WTC11 (cell line): ENCODE measurements at regions not wholly inside any gene's neighbourhood (a gene's known extent, or its start where the extent isn't known, plus 50 kb on each side); places are given as distances from the start of the nearest gene placed in this dataset.

ENCODE experiments used
- AR ChIP-seq: fragments of 250-450 bp; sonication (Bioruptor Pico); IDR thresholded peaks from 2 replicates; pipeline ENCODE4 v1.9.0; 2021; ENCODE audit warnings: mild to moderate bottlenecking
- ERG ChIP-seq: fragments of 250-450 bp; sonication (Bioruptor Pico); IDR thresholded peaks from 2 replicates; pipeline ENCODE4 v1.8.0; 2021; ENCODE audit warnings: mild to moderate bottlenecking
- ETV6 ChIP-seq: sonication (generic); formaldehyde crosslinking; IDR thresholded peaks from 2 replicates; pipeline ENCODE4 v1.8.1; 2022; ENCODE audit warnings: mild to moderate bottlenecking, missing genetic modification reagents
- FOXP4 ChIP-seq: sonication (generic); formaldehyde crosslinking; IDR thresholded peaks from 2 replicates; pipeline ENCODE4 v1.8.0; 2022; ENCODE audit warnings: mild to moderate bottlenecking, missing genetic modification reagents
- JUN ChIP-seq: sonication (generic); formaldehyde crosslinking; IDR thresholded peaks from 2 replicates; pipeline ENCODE4 v1.8.0; 2023; ENCODE audit warnings: mild to moderate bottlenecking, missing genetic modification reagents
- NR1H2 ChIP-seq: sonication (generic); formaldehyde crosslinking; IDR thresholded peaks from 2 replicates; pipeline ENCODE4 v1.9.0; 2021; ENCODE audit warnings: mild to moderate bottlenecking, moderate library complexity, missing genetic modification reagents
- NR2C2 ChIP-seq: sonication (generic); formaldehyde crosslinking; IDR thresholded peaks from 2 replicates; pipeline ENCODE4 v1.8.0; 2022; ENCODE audit warnings: mild to moderate bottlenecking, missing genetic modification reagents
- SP1 ChIP-seq: sonication (generic); formaldehyde crosslinking; conservative IDR thresholded peaks from 2 replicates; pipeline ENCODE4 v1.8.1; 2022; ENCODE audit warnings: missing genetic modification reagents
- USF2 ChIP-seq: sonication (generic); formaldehyde crosslinking; IDR thresholded peaks from 2 replicates; pipeline ENCODE4 v1.8.1; 2023; ENCODE audit warnings: mild to moderate bottlenecking, missing genetic modification reagents, moderate library complexity
- ZNF138 ChIP-seq: sonication (generic); formaldehyde crosslinking; conservative IDR thresholded peaks from 2 replicates; pipeline ENCODE4 v1.8.1; 2022; ENCODE audit warnings: mild to moderate bottlenecking, moderate library complexity, missing genetic modification reagents
- ZNF232 ChIP-seq: sonication (generic); formaldehyde crosslinking; IDR thresholded peaks from 2 replicates; pipeline ENCODE4 v1.8.0; 2022; ENCODE audit warnings: mild to moderate bottlenecking, missing genetic modification reagents
- ZNF263 ChIP-seq: sonication (generic); formaldehyde crosslinking; IDR thresholded peaks from 2 replicates; pipeline ENCODE4 v1.8.1; 2022; ENCODE audit warnings: low read depth, mild to moderate bottlenecking, moderate library complexity, missing genetic modification reagents
- TF ChIP-seq, protein P1 (sequence below): fragments of 200-600 bp; IDR thresholded peaks from 2 replicates; pipeline ENCODE4 v1.8.0; 2022; ENCODE audit warnings: antibody characterized with exemption
- TF ChIP-seq, protein P2 (sequence below): sonication (generic); formaldehyde crosslinking; conservative IDR thresholded peaks from 2 replicates; pipeline ENCODE4 v1.8.1; 2022; ENCODE audit warnings: mild to moderate bottlenecking, missing genetic modification reagents

DNA sequence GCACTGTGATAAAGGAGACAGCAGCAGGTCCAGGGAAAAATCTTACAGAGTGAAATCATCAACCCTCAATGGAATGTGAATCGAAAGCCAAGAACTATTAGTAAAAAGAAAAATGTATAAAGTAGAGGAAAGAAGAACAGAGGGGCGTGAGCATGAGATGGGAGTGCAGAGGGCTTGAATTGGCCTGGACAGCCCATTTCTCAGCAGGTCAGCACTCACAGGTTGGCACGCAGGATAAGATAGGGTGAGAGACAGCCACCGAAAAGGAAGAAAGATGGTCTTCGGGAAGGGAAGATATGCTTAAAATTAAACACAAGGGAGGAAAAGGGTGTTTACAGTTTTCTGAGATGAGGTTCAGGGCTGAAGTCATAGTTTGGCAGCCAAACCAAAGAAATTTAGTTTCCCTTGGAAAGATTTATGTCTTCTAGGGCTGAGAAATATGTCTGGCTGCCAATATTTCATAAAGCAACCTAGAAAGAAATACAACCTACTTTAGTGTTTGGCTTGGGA is 524.7 kb downstream of the SPATA31D1 start:
- TF ChIP-seq ETV6 (CRISPR knock-in tag) (no peak), ERG (no peak), AR (no peak), ZNF232 (CRISPR knock-in tag) (no peak), FOXP4 (CRISPR knock-in tag) (no peak), SP1 (CRISPR knock-in tag) (no peak), NR2C2 (CRISPR knock-in tag) (no peak), JUN (no peak), ZNF263 (CRISPR knock-in tag) (no peak), ZNF138 (CRISPR knock-in tag) (no peak), USF2 (CRISPR knock-in tag) (no peak), NR1H2 (CRISPR knock-in tag) (no peak)
- TF ChIP-seq, protein P1, sequence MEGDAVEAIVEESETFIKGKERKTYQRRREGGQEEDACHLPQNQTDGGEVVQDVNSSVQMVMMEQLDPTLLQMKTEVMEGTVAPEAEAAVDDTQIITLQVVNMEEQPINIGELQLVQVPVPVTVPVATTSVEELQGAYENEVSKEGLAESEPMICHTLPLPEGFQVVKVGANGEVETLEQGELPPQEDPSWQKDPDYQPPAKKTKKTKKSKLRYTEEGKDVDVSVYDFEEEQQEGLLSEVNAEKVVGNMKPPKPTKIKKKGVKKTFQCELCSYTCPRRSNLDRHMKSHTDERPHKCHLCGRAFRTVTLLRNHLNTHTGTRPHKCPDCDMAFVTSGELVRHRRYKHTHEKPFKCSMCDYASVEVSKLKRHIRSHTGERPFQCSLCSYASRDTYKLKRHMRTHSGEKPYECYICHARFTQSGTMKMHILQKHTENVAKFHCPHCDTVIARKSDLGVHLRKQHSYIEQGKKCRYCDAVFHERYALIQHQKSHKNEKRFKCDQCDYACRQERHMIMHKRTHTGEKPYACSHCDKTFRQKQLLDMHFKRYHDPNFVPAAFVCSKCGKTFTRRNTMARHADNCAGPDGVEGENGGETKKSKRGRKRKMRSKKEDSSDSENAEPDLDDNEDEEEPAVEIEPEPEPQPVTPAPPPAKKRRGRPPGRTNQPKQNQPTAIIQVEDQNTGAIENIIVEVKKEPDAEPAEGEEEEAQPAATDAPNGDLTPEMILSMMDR = no peak
- TF ChIP-seq, protein P2, sequence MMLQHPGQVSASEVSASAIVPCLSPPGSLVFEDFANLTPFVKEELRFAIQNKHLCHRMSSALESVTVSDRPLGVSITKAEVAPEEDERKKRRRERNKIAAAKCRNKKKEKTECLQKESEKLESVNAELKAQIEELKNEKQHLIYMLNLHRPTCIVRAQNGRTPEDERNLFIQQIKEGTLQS (CRISPR knock-in tag) = no peak
